Stimulated activated CD4-positive, alpha-beta T cell treated with anti-CD3 and anti-CD28 coated beads, TNF-alpha, amount 100 ng/mL, for 48 hours (primary cell): ENCODE measurements at regions not wholly inside any gene's neighbourhood (a gene's known extent, or its start where the extent isn't known, plus 50 kb on each side); places are given as distances from the start of the nearest gene placed in this dataset.
"Not testable (repeated sequence)": the region's sequence is repeated elsewhere in the genome, so short reads cannot be mapped to it uniquely, and the experiment has no call there.

Source experiments
- DNase-seq, 3 donors: peaks; one replicate each; pipeline ENCODE4 v3.0.0-alpha.2; 2020; ENCODE audit warnings: low read depth in 3 of 3

- DNase-seq, result no peak
Observed at GRCh38 chr6:11961923-11962322, 50.2 kb upstream of the HIVEP1 start.

GRCh38 chr6:11960909-11961779 is 51.0 kb upstream of the HIVEP1 start:
- no peak for DNase-seq

GRCh38 chr6:11956781-11957180 is 55.3 kb upstream of the HIVEP1 start:
- DNase-seq, result no peak

- DNase-seq, result no peak
Observed at GRCh38 chr6:11953641-11954040, 58.5 kb upstream of the HIVEP1 start.

GRCh38 chr6:11952316-11952715 is 59.8 kb upstream of the HIVEP1 start:
- DNase-seq, result no peak

- DNase-seq, result no peak
Observed at GRCh38 chr6:11951868-11952267, 60.2 kb upstream of the HIVEP1 start.

- no peak for DNase-seq
Observed at GRCh38 chr6:11950109-11950508, 62.0 kb upstream of the HIVEP1 start.

GRCh38 chr6:11947575-11947974 is 64.5 kb upstream of the HIVEP1 start:
- no peak for DNase-seq

- DNase-seq, result no peak
Observed at GRCh38 chr6:11947063-11947462, 65.0 kb upstream of the HIVEP1 start.

GRCh38 chr6:11944111-11944510 is 68.0 kb upstream of the HIVEP1 start:
- DNase-seq, result no peak

GRCh38 chr6:11943060-11943459 is 69.1 kb upstream of the HIVEP1 start:
- DNase-seq, result no peak

GRCh38 chr6:11942185-11942864 is 69.8 kb upstream of the HIVEP1 start:
- DNase-seq, result no peak

- not testable (repeated sequence) for DNase-seq
Observed at GRCh38 chr6:11940532-11941166, 71.5 kb upstream of the HIVEP1 start.

- no peak for DNase-seq
Observed at GRCh38 chr6:11938285-11938890, 73.7 kb upstream of the HIVEP1 start.

- DNase-seq, result no peak
Observed at GRCh38 chr6:11934638-11935037, 77.5 kb upstream of the HIVEP1 start.

GRCh38 chr6:11932892-11933291 is 79.2 kb upstream of the HIVEP1 start:
- not testable (repeated sequence) for DNase-seq

- DNase-seq, result peak in 1 of 3 donors; percentile 2
Observed at GRCh38 chr6:11931296-11932035, 80.6 kb upstream of the HIVEP1 start.

GRCh38 chr6:11930834-11931233 is 81.3 kb upstream of the HIVEP1 start:
- not testable (repeated sequence) for DNase-seq

GRCh38 chr6:11930240-11930639 is 81.9 kb upstream of the HIVEP1 start:
- DNase-seq, result no peak

GRCh38 chr6:11929241-11929835 is 82.8 kb upstream of the HIVEP1 start:
- DNase-seq, result no peak
